ENCODE measurements at regions not wholly inside any gene's neighbourhood (a gene's known extent, or its start where the extent isn't known, plus 50 kb on each side); places are given as distances from the start of the nearest gene placed in this dataset.

DNA sequence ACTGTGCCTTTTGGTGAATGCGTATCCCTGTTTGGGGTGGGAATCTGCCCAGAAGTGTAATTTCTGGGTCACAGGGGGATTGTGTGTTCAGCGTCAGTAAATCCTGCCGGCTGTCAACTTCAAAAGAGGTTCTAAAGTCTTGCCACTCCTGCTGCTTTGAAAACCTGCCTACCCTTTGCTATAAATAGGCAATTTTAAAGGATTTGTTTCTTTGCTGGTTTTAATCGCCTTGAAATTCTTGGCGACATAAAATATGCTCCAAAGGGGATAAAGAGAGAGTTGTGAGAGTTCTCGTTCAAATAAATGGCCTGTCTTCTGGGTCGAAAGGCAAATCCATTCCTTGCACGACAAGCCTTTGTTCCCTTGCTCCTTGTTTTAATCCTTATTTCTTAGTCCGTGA, 143.4 kb downstream of the IRF8 start:
- H4K20me1 ChIP-seq (ENCODE audit: insufficient read depth, low read length): no peaks in the 10 kb centered on the region
- DNase-seq (ENCODE audit: insufficient read length, low spot score, missing footprints): peak; percentile 55
- H2AFZ ChIP-seq (ENCODE audit: low read length): no peak overlapping the region
- H3K36me3 ChIP-seq (ENCODE audit: insufficient read depth, low read length): no peaks in the 10 kb centered on the region
- H3K9me3 ChIP-seq (ENCODE audit: low read depth, low read length): no peaks in the 10 kb centered on the region
- no peaks in the 10 kb centered on the region for H3K79me2 ChIP-seq (ENCODE audit: insufficient read depth, low read length)
- no peak overlapping the region for H3K4me2 ChIP-seq (ENCODE audit: insufficient read depth, low read length)
- peaks cover 29% of the 10 kb centered on the region for H3K27me3 ChIP-seq (ENCODE audit: insufficient read depth, low read length)
- H3K27ac ChIP-seq (ENCODE audit: low read depth, low read length): no peak overlapping the region
- no peak overlapping the region for H3K4me3 ChIP-seq (ENCODE audit: insufficient read depth, low read length)
- H3K4me1 ChIP-seq (ENCODE audit: insufficient read depth, low read length): no peaks in the 10 kb centered on the region
- TF ChIP-seq, protein P1, sequence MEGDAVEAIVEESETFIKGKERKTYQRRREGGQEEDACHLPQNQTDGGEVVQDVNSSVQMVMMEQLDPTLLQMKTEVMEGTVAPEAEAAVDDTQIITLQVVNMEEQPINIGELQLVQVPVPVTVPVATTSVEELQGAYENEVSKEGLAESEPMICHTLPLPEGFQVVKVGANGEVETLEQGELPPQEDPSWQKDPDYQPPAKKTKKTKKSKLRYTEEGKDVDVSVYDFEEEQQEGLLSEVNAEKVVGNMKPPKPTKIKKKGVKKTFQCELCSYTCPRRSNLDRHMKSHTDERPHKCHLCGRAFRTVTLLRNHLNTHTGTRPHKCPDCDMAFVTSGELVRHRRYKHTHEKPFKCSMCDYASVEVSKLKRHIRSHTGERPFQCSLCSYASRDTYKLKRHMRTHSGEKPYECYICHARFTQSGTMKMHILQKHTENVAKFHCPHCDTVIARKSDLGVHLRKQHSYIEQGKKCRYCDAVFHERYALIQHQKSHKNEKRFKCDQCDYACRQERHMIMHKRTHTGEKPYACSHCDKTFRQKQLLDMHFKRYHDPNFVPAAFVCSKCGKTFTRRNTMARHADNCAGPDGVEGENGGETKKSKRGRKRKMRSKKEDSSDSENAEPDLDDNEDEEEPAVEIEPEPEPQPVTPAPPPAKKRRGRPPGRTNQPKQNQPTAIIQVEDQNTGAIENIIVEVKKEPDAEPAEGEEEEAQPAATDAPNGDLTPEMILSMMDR (IDR thresholded peaks at IDR 0.05; ENCODE audit: extremely low read depth, low read depth, low read length): no peak

DNA sequence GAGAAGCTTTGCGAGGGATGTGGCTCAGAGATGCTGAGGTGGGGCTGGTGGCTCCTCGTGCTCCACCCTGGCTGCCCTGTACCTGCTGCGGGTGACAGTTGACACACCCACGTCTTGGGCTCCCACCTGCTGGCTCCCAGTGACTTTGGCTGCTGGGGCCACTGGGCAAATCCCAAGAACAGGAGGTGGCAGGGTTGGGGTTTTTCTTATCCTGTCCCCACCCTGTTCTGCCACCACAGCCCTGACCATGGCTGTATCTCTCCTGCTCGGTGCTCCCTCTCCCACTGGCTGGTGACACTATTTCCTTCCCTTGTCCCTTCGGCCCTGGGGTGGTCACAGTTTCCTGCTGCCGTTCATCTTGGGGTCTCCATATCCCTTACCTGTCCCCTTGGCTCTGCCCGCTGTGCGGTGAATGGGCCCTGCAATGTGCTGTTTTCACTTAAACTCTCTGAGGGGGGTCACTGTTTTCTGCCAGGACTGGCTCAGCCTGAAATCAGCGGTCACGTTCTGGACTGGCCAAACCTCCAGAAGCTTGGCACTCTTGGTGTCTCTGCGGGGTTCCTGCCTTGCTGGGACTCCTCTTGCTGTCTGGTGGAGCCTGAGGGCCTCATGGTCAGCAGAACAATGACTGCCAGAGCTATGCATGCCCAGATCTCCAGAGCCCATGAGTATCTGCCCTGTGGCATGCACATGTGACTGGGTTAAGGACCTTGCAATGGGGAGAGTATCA, 144.2 kb downstream of the IRF8 start:
- Histone ChIP-seq H3K4me1 (ENCODE audit: insufficient read depth, low read length) (no peaks in the 10 kb centered on the region), H3K36me3 (ENCODE audit: insufficient read depth, low read length) (no peaks in the 10 kb centered on the region), H2AFZ (ENCODE audit: low read length) (no peak overlapping the region), H3K79me2 (ENCODE audit: insufficient read depth, low read length) (no peaks in the 10 kb centered on the region), H3K27me3 (ENCODE audit: insufficient read depth, low read length) (peaks cover 34% of the 10 kb centered on the region), H3K27ac (ENCODE audit: low read depth, low read length) (no peak overlapping the region), H3K4me3 (ENCODE audit: insufficient read depth, low read length) (no peak overlapping the region), H4K20me1 (ENCODE audit: insufficient read depth, low read length) (no peaks in the 10 kb centered on the region), H3K4me2 (ENCODE audit: insufficient read depth, low read length) (no peak overlapping the region), H3K9me3 (ENCODE audit: low read depth, low read length) (no peaks in the 10 kb centered on the region)
- TF ChIP-seq, protein P1 (IDR thresholded peaks at IDR 0.05; ENCODE audit: extremely low read depth, low read depth, low read length): no peak
- DNase-seq (ENCODE audit: insufficient read length, low spot score, missing footprints): no peak

DNA sequence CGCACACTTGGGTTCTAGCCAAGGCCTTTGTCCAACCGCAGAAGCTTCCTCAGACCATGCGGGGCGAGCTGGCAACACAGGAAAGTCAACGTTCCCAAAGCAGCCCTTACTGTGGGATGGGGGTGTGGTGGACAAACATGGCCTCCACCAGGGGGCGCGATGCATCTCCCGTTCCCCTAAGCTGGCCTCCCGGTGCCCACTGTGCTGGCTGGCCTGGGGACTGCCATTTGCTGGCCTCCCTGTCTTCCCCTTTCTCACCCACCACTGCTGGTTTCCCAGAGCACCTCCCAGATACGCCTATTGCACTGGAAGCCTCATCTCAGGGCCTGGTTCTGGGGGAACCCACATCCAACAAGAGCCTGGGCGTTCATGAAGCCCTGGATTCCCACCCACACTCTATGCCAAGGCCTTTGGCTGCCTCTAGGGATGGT, 145.3 kb downstream of the IRF8 start:
- Histone ChIP-seq H3K4me2 (ENCODE audit: insufficient read depth, low read length) (no peak overlapping the region), H3K36me3 (ENCODE audit: insufficient read depth, low read length) (no peaks in the 10 kb centered on the region), H3K4me3 (ENCODE audit: insufficient read depth, low read length) (no peak overlapping the region), H2AFZ (ENCODE audit: low read length) (no peak overlapping the region), H4K20me1 (ENCODE audit: insufficient read depth, low read length) (no peaks in the 10 kb centered on the region), H3K4me1 (ENCODE audit: insufficient read depth, low read length) (no peaks in the 10 kb centered on the region), H3K9me3 (ENCODE audit: low read depth, low read length) (no peaks in the 10 kb centered on the region), H3K79me2 (ENCODE audit: insufficient read depth, low read length) (no peaks in the 10 kb centered on the region), H3K27ac (ENCODE audit: low read depth, low read length) (no peak overlapping the region), H3K27me3 (ENCODE audit: insufficient read depth, low read length) (peaks cover 34% of the 10 kb centered on the region)
- TF ChIP-seq, protein P1 (IDR thresholded peaks at IDR 0.05; ENCODE audit: extremely low read depth, low read depth, low read length): peak; percentile 49
- peak; percentile 84 for DNase-seq (ENCODE audit: insufficient read length, low spot score, missing footprints)

DNA sequence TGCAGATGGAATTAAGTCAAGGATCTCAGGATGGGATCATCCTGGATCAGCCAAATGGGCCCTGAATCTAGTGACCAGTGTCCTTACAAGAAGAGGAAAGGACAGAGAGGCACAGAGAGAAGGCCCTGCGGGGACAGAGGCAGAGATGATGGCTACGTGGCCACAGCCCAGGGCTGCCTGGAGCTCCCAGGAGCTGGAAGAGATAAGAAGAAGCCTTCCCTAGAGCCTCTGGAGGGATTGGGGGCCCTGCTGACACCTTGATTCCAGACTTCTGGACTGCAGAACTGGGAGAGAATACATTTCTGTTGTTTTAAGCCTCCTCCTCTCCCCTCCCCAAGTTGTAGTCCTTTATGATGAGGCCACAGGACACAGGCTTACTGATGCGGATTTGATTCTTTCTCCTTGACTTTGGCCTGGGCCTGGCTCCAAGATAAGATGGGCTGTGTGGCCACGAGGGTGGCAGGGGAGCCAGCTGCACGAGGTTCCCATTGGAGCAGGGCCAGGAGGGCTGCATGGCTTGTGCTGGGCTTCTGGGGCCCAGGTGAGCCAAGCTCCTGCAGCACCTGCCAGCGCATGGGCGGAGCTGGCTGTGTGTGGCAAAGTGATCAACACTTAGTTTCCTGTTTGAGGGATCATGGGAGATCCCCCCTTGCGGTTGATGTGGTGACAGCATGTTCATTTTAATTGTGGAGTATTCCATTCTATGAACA, 146.1 kb downstream of the IRF8 start:
- H3K27ac ChIP-seq (ENCODE audit: low read depth, low read length): no peak overlapping the region
- no peaks in the 10 kb centered on the region for H3K79me2 ChIP-seq (ENCODE audit: insufficient read depth, low read length)
- TF ChIP-seq, protein P1 (IDR thresholded peaks at IDR 0.05; ENCODE audit: extremely low read depth, low read depth, low read length): no peak
- H3K4me1 ChIP-seq (ENCODE audit: insufficient read depth, low read length): no peaks in the 10 kb centered on the region
- no peak overlapping the region for H2AFZ ChIP-seq (ENCODE audit: low read length)
- H3K9me3 ChIP-seq (ENCODE audit: low read depth, low read length): no peaks in the 10 kb centered on the region
- no peak overlapping the region for H3K4me2 ChIP-seq (ENCODE audit: insufficient read depth, low read length)
- H3K27me3 ChIP-seq (ENCODE audit: insufficient read depth, low read length): peaks cover 34% of the 10 kb centered on the region
- no peaks in the 10 kb centered on the region for H3K36me3 ChIP-seq (ENCODE audit: insufficient read depth, low read length)
- no peak overlapping the region for H3K4me3 ChIP-seq (ENCODE audit: insufficient read depth, low read length)
- no peaks in the 10 kb centered on the region for H4K20me1 ChIP-seq (ENCODE audit: insufficient read depth, low read length)
- no peak for DNase-seq (ENCODE audit: insufficient read length, low spot score, missing footprints)
